HCT116 (cell line): ENCODE measurements at regions not wholly inside any gene's neighbourhood (a gene's known extent, or its start where the extent isn't known, plus 50 kb on each side); places are given as distances from the start of the nearest gene placed in this dataset.

Experiments
- ATAC-seq: fragments of 200-7000 bp; cut with Tn5 transposase; 2 replicates; pipeline ENCODE4 v1.9.1; 2020; ENCODE audit warnings: mild to moderate bottlenecking, moderate library complexity
- BruUV-seq: library from RNA; stranded (reverse); fragments of 400-500 nt; replicated peaks from 2 replicates; lab custom pipeline; 2021; lab: Mats Ljungman, UMichigan
- CTCF ChIA-PET: fragments of 300-600 bp; sonication (Branson Sonifier 250); formaldehyde crosslinking; loops from one replicate; lab custom pipeline; 2021; ENCODE audit warnings: antibody characterized with exemption; lab: Charles Lee
- POLR2A ChIA-PET: fragments of 300-600, 350-600 bp; sonication (Branson Sonifier 250); formaldehyde crosslinking; loops from one replicate; lab custom pipeline; 2021; ENCODE audit warnings: antibody characterized with exemption; lab: Charles Lee
- RAD21 ChIA-PET, 2 experiments: fragments of 300-600 bp; sonication (Branson Sonifier 250); formaldehyde crosslinking; loops; one replicate each; lab custom pipeline; 2023; ENCODE audit warnings: low total read pairs in 2 of 2; ENCODE audit not compliant: uncharacterized antibody in 2 of 2, unreplicated experiment in 2 of 2, low non-redundant PET in 1 of 2; lab: Charles Lee
- DNase-seq: peaks from one replicate; pipeline ENCODE4 v3.0.0-alpha.2; 2010; ENCODE audit warnings: low read depth, low spot score
- H2AFZ ChIP-seq: fragments of 200-600 bp; shearing (Covaris generic), sonication (generic); 2 replicates; pipeline ENCODE4 v1.6.1; 2017; ENCODE audit warnings: low read depth, mixed run types, mixed read lengths, antibody characterized with exemption, low read length; ENCODE audit not compliant: poor library complexity, severe bottlenecking
- H3K27ac ChIP-seq: 2 replicates; pipeline ENCODE4 v1.5.1; 2012; ENCODE audit warnings: low read depth, low read length
- H3K27me3 ChIP-seq: fragments of 200-600 bp; sonication (generic); 2 replicates; pipeline ENCODE4 v1.6.1; 2016; ENCODE audit warnings: mixed run types, low read length, mixed read lengths; ENCODE audit not compliant: insufficient read depth
- H3K36me3 ChIP-seq, 2 experiments: fragments of 200-500 bp in 1 of 2; fragments of 200-600 bp in 1 of 2; sonication (Bioruptor generic) in 1 of 2; sonication (generic) in 1 of 2; 2 replicates each; pipeline versions ENCODE4 v1.5.1 to v1.6.1; 2014 to 2016; ENCODE audit warnings: low read length in 2 of 2, inconsistent platforms in 1 of 2, mixed read lengths in 1 of 2, mixed run types in 1 of 2; ENCODE audit not compliant: insufficient read depth in 2 of 2, control insufficient read depth in 1 of 2
- H3K4me1 ChIP-seq, 2 experiments: fragments of 200-600 bp in 1 of 2; sonication (generic) in 1 of 2; 2 replicates each; pipeline versions ENCODE4 v1.5.1 to v1.6.1; 2012 to 2017; ENCODE audit warnings: low read length in 2 of 2, inconsistent platforms in 1 of 2, mild to moderate bottlenecking in 1 of 2, mixed read lengths in 1 of 2, mixed run types in 1 of 2, moderate library complexity in 1 of 2; ENCODE audit not compliant: insufficient read depth in 2 of 2, control insufficient read depth in 1 of 2
- H3K4me2 ChIP-seq: fragments of 200-600 bp; sonication (generic); 2 replicates; pipeline ENCODE4 v1.6.1; 2017; ENCODE audit warnings: mixed run types, low read length, mixed read lengths
- H3K4me3 ChIP-seq, 2 experiments: fragments of 200-600 bp in 1 of 2; sonication (generic) in 1 of 2; replicated peaks in 1 of 2; 2 replicates each; pipeline ENCODE4 v1.5.1; 2011 to 2016; ENCODE audit warnings: low read length in 2 of 2, control low read depth in 1 of 2, low read depth in 1 of 2, mild to moderate bottlenecking in 1 of 2, mixed read lengths in 1 of 2, mixed run types in 1 of 2
- H3K79me2 ChIP-seq: fragments of 200-600 bp; sonication (generic); 2 replicates; pipeline ENCODE4 v1.6.1; 2017; ENCODE audit warnings: mild to moderate bottlenecking, mixed run types, low read length, moderate library complexity, mixed read lengths; ENCODE audit not compliant: insufficient read depth
- H3K9ac ChIP-seq: fragments of 200-600 bp; sonication (generic); 2 replicates; pipeline ENCODE4 v1.6.1; 2016; ENCODE audit warnings: low read length, mixed read lengths
- H3K9me2 ChIP-seq: fragments of 200-600 bp; sonication (generic), shearing (Covaris generic); 2 replicates; pipeline ENCODE4 v1.6.1; 2017; ENCODE audit warnings: mixed run types, mild to moderate bottlenecking, moderate library complexity; ENCODE audit not compliant: insufficient read depth
- H3K9me3 ChIP-seq, 2 experiments: fragments of 200-500 bp in 1 of 2; fragments of 200-600 bp in 1 of 2; sonication (Bioruptor generic) in 1 of 2; sonication (generic) in 1 of 2; 2 replicates each; pipeline ENCODE4 v1.6.1; 2014 to 2017; ENCODE audit warnings: low read length in 2 of 2, mixed read lengths in 2 of 2, inconsistent platforms in 1 of 2, low read depth in 1 of 2, mild to moderate bottlenecking in 1 of 2, mixed run types in 1 of 2, moderate library complexity in 1 of 2; ENCODE audit not compliant: control insufficient read depth in 1 of 2, insufficient read depth in 1 of 2
- H4K20me1 ChIP-seq: fragments of 200-600 bp; sonication (generic), shearing (Covaris generic); 2 replicates; pipeline ENCODE4 v1.6.1; 2017; ENCODE audit warnings: mixed run types, mild to moderate bottlenecking, moderate library complexity; ENCODE audit not compliant: insufficient read depth
- CBX3 ChIP-seq: IDR thresholded peaks from 2 replicates; pipeline ENCODE4 v1.6.1; 2012; ENCODE audit warnings: low read depth
- EGR1 ChIP-seq: IDR thresholded peaks from 2 replicates; pipeline ENCODE4 v1.6.1; 2012; ENCODE audit warnings: low read depth
- ELF1 ChIP-seq: IDR thresholded peaks from 2 replicates; pipeline ENCODE4 v1.6.1; 2012; ENCODE audit warnings: low read depth, borderline replicate concordance
- EZH2phosphoT487 ChIP-seq: fragments of 200-600 bp; IDR thresholded peaks from 2 replicates; pipeline ENCODE4 v1.6.1; 2018; ENCODE audit warnings: antibody characterized with exemption, borderline replicate concordance
- FOSL1 ChIP-seq: IDR thresholded peaks from 2 replicates; pipeline ENCODE4 v1.6.1; 2012; ENCODE audit warnings: low read depth
- JUND ChIP-seq: IDR thresholded peaks from 2 replicates; pipeline ENCODE4 v1.6.1; 2012
- RAD21 ChIP-seq: IDR thresholded peaks from 2 replicates; pipeline ENCODE4 v1.6.1; 2012; ENCODE audit warnings: low read depth, mild to moderate bottlenecking
- SIN3A ChIP-seq: IDR thresholded peaks from 2 replicates; pipeline ENCODE4 v1.6.1; 2012; ENCODE audit warnings: low read depth
- SP1 ChIP-seq: IDR thresholded peaks from 2 replicates; pipeline ENCODE4 v1.6.1; 2012; ENCODE audit warnings: low read depth
- SRF ChIP-seq: IDR thresholded peaks from 2 replicates; pipeline ENCODE4 v1.6.1; 2012; ENCODE audit warnings: low read depth
- TCF7L2 ChIP-seq: IDR thresholded peaks from 2 replicates; pipeline ENCODE4 v1.7.0; 2011; ENCODE audit warnings: borderline replicate concordance, inconsistent platforms; ENCODE audit not compliant: insufficient read depth, insufficient read length; ENCODE audit errors: extremely low read depth
- YY1 ChIP-seq: IDR thresholded peaks from 2 replicates; pipeline ENCODE4 v1.6.1; 2011; ENCODE audit warnings: low read length, low read depth, moderate library complexity, mild to moderate bottlenecking; ENCODE audit not compliant: insufficient replicate concordance; ENCODE audit errors: extremely low read depth
- ZFX ChIP-seq: fragments of 450-650 bp; IDR thresholded peaks from 2 replicates; pipeline ENCODE4 v1.6.1; 2017
- ZNF274 ChIP-seq: fragments of 200-500 bp; sonication (Bioruptor generic); IDR thresholded peaks from 2 replicates; pipeline ENCODE4 v1.6.1; 2014; ENCODE audit warnings: mild to moderate bottlenecking, low read depth, low read length, inconsistent platforms
- intact Hi-C: fragments of 100-400 bp; cut with micrococcal nuclease; formaldehyde crosslinking; loops from 2 replicates; pipeline ENCODE4 v1.10.0; 2022
- TF ChIP-seq, protein P1 (sequence below): IDR thresholded peaks from 2 replicates; pipeline ENCODE4 v1.6.1; 2011; ENCODE audit warnings: mild to moderate bottlenecking, low read length, moderate library complexity; ENCODE audit not compliant: insufficient replicate concordance; ENCODE audit errors: extremely low read depth
- TF ChIP-seq, protein P2 (sequence below): IDR thresholded peaks from 2 replicates; pipeline ENCODE4 v1.6.1; 2012
- TF ChIP-seq, protein P3 (sequence below): IDR thresholded peaks from 2 replicates; pipeline ENCODE4 v1.6.1; 2012; ENCODE audit warnings: low read depth
- TF ChIP-seq, protein P4 (sequence below), 3 experiments: fragments of 200-600 bp in 1 of 3; sonication (generic) in 1 of 3; IDR thresholded peaks in 2 of 3; conservative IDR thresholded peaks in 1 of 3; 2 replicates each; pipeline ENCODE4 v1.5.1; 2012 to 2017; ENCODE audit warnings: low read depth in 2 of 3, low read length in 2 of 3, antibody characterized with exemption in 1 of 3, borderline replicate concordance in 1 of 3, control low read depth in 1 of 3, mild to moderate bottlenecking in 1 of 3, mixed read lengths in 1 of 3, mixed run types in 1 of 3, moderate library complexity in 1 of 3; ENCODE audit not compliant: insufficient read depth in 1 of 3

- BruUV-seq, result no TSS peak
- no peaks in the 10 kb centered on the region for H3K79me2 ChIP-seq
- H2AFZ ChIP-seq, result no peak overlapping the region
- H3K27ac ChIP-seq, result no peak overlapping the region
- TF ChIP-seq, protein P1, sequence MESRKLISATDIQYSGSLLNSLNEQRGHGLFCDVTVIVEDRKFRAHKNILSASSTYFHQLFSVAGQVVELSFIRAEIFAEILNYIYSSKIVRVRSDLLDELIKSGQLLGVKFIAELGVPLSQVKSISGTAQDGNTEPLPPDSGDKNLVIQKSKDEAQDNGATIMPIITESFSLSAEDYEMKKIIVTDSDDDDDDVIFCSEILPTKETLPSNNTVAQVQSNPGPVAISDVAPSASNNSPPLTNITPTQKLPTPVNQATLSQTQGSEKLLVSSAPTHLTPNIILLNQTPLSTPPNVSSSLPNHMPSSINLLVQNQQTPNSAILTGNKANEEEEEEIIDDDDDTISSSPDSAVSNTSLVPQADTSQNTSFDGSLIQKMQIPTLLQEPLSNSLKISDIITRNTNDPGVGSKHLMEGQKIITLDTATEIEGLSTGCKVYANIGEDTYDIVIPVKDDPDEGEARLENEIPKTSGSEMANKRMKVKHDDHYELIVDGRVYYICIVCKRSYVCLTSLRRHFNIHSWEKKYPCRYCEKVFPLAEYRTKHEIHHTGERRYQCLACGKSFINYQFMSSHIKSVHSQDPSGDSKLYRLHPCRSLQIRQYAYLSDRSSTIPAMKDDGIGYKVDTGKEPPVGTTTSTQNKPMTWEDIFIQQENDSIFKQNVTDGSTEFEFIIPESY, result no peak
- no peak for TF ChIP-seq SP1
- no peak for TF ChIP-seq RAD21
- TF ChIP-seq ELF1, result no peak
- TF ChIP-seq ZNF274, result no peak
- TF ChIP-seq, protein P2, sequence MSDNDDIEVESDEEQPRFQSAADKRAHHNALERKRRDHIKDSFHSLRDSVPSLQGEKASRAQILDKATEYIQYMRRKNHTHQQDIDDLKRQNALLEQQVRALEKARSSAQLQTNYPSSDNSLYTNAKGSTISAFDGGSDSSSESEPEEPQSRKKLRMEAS, result no peak
- no peak for TF ChIP-seq SIN3A
- TF ChIP-seq EZH2phosphoT487, result no peak
- TF ChIP-seq, protein P3, sequence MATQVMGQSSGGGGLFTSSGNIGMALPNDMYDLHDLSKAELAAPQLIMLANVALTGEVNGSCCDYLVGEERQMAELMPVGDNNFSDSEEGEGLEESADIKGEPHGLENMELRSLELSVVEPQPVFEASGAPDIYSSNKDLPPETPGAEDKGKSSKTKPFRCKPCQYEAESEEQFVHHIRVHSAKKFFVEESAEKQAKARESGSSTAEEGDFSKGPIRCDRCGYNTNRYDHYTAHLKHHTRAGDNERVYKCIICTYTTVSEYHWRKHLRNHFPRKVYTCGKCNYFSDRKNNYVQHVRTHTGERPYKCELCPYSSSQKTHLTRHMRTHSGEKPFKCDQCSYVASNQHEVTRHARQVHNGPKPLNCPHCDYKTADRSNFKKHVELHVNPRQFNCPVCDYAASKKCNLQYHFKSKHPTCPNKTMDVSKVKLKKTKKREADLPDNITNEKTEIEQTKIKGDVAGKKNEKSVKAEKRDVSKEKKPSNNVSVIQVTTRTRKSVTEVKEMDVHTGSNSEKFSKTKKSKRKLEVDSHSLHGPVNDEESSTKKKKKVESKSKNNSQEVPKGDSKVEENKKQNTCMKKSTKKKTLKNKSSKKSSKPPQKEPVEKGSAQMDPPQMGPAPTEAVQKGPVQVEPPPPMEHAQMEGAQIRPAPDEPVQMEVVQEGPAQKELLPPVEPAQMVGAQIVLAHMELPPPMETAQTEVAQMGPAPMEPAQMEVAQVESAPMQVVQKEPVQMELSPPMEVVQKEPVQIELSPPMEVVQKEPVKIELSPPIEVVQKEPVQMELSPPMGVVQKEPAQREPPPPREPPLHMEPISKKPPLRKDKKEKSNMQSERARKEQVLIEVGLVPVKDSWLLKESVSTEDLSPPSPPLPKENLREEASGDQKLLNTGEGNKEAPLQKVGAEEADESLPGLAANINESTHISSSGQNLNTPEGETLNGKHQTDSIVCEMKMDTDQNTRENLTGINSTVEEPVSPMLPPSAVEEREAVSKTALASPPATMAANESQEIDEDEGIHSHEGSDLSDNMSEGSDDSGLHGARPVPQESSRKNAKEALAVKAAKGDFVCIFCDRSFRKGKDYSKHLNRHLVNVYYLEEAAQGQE, result no peak
- TF ChIP-seq ZFX, result no peak
- no peak for TF ChIP-seq EGR1
- TF ChIP-seq CBX3, result no peak
- TF ChIP-seq, protein P4, sequence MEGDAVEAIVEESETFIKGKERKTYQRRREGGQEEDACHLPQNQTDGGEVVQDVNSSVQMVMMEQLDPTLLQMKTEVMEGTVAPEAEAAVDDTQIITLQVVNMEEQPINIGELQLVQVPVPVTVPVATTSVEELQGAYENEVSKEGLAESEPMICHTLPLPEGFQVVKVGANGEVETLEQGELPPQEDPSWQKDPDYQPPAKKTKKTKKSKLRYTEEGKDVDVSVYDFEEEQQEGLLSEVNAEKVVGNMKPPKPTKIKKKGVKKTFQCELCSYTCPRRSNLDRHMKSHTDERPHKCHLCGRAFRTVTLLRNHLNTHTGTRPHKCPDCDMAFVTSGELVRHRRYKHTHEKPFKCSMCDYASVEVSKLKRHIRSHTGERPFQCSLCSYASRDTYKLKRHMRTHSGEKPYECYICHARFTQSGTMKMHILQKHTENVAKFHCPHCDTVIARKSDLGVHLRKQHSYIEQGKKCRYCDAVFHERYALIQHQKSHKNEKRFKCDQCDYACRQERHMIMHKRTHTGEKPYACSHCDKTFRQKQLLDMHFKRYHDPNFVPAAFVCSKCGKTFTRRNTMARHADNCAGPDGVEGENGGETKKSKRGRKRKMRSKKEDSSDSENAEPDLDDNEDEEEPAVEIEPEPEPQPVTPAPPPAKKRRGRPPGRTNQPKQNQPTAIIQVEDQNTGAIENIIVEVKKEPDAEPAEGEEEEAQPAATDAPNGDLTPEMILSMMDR (IDR thresholded peaks at IDR 0.05 in 2 of 3, conservative IDR thresholded peaks at IDR 0.05 in 1 of 3; ENCODE audit: borderline replicate concordance in 1 of 3, insufficient read depth in 1 of 3, low read depth in 2 of 3, low read length in 2 of 3), result no peak
- TF ChIP-seq JUND, result no peak
- TF ChIP-seq YY1, result no peak
- no peak for TF ChIP-seq TCF7L2
- TF ChIP-seq SRF, result no peak
- TF ChIP-seq FOSL1, result no peak
- H3K4me2 ChIP-seq, result no peak overlapping the region
- ChIA-PET POLR2A (no interaction called here), RAD21 (no interaction called here), CTCF (no interaction called here)
- DNase-seq (no peak), ATAC-seq (no peak)
- no peaks in the 10 kb centered on the region for H3K9me2 ChIP-seq
- no peaks in the 10 kb centered on the region for H3K9me3 ChIP-seq
- no peaks in the 10 kb centered on the region for H4K20me1 ChIP-seq
- H3K4me3 ChIP-seq, result no peak overlapping the region
- intact Hi-C loops, result no loop called here
- H3K27me3 ChIP-seq, result no peaks in the 10 kb centered on the region
- H3K9ac ChIP-seq, result no peak overlapping the region
- no peaks in the 10 kb centered on the region for H3K36me3 ChIP-seq
- no peaks in the 10 kb centered on the region for H3K4me1 ChIP-seq
These were observed 741.8 kb downstream of the IGSF11 start for GRCh38 chr3:118292841-118293240.
